GM19025 (cell line): ENCODE measurements at regions not wholly inside any gene's neighbourhood (a gene's known extent, or its start where the extent isn't known, plus 50 kb on each side); places are given as distances from the start of the nearest gene placed in this dataset.
"Not testable (repeated sequence)": the region's sequence is repeated elsewhere in the genome, so short reads cannot be mapped to it uniquely, and the experiment has no call there.

Experiments
- ATAC-seq: cut with Tn5 transposase; IDR thresholded peaks from one replicate; pipeline ENCODE4 v1.9.1; 2021; ENCODE audit warnings: mild to moderate bottlenecking, low read depth, moderate library complexity; ENCODE audit not compliant: unreplicated experiment

DNA sequence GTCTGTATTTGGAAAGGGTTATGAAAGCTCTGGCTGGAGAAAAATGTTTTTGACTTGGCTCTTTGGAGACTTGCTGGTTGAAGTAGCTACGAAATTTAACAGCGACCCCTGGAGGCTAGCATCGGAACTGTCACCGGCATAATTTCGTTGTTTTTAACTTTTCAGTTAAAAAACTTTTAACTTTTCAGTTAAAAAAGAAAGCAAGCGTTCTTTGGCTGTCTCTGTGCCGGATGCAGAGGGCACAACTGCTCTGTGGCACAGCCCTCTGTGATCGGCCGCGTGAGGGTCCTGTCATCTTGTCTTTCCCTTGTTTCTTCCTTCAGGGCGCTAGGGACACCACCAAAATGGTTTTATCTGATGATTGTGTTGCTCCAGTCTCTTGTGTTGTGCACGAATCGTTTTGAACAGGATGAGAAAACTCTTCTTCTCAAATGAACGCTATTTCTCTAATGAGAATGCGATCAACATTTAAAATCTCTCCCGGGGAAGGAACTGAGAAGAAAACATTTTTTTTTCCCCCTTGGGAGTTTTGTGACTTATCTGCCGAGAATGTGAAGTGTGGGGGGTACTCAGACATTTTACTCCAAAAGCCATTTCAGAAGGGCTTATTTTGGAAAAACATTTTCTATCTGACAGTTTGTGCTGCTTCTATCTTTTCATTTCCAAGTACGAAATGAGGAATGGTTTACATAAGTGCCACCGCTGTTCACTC is 57.1 kb downstream of the ADCYAP1 start:
- no peak for ATAC-seq

DNA sequence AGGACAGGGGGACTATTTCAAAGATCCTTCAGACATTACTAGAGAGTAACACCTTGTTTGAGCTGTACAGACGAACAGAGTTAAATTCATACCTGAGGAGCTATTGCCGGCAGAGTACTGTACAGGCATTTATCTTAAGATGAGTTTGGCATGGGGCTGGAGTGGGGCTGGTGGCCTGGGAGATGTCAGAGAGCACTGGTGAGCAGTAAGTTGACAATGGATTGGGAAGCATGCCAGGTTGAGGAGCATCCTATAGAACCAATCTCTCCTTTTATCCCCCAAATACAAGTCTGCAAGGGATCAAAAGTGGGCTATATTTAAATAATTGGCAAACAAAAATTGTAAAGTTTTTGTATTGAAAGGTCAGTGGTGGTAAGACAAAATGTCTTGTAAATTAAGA is 58.6 kb downstream of the ADCYAP1 start:
- no peak for ATAC-seq

DNA sequence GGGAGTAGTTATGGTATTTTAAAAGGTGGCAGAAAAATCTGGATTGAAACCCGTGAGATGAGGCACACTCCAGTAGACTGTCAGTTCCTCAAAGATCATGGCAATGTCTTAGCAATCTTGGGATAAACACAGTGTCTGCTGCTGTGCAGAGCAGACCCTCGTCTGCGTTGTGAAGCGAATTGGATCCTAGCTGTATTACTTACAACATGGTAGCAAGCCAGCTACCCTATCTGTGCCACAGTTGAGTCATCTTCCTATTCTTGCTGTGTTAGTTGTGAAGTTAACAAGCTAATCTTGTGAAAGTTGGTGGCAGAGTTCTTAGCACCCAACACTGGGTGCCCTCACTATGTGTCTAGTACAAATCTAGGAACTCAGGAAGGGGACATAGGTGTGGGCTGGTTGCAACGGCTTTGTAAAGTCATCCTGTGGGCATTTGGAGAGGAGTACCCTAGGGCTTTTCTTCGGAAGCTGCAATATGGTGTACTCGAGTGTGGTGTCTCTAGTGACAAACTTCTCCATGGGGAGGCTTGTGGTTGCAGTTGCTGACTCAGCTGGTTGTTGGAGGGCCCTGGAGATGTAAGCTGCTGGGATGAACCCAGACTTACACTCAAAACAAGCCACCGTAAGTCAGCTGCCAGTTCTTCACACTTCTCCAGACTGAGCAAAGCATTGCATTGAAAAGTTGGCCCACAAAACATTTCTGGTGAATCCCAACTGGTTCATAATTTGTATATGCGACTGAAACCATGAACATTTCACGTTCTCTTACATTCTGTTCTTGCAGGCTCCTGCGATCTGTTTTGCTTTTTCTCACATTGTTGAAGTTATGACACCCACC is 61.5 kb downstream of the ADCYAP1 start:
- no peak for ATAC-seq

DNA sequence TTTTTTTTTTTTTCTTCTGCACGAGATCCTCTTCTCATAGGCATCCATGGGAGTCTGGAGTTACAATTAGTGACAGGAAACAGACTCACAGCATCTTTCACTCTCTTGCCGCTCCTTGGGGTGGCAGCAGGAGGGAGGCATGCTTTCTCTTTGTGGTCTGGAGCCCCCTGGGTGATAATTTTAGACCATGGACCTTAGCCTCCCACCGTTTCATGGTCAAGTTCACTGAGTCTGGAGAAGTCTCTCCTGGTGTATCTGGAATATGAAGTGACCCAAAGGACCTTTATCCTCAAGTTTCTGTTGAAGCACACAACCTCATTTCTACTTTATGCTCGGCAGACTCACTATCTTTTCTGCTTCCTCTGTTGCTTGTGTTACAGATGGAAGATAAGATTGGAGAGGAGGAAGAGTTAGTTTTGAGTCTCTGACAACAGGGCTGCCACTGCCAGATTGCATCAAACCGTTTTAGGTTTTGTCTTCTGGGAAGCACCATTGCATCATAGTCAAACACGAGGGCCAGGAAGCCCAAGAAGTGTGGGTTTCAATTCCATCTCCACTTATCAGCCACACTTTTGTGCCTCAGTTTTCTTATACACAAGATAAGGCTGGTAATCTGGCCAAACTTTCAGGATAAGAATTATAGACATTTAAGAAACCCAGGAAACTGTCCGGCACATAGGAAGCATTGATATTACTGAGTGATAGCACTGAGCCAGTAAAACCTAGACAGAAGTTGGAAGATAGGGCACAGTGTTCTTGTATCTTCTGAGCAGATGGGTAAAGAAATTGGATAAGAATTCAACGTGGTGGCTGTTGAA is 62.3 kb downstream of the ADCYAP1 start:
- no peak for ATAC-seq

DNA sequence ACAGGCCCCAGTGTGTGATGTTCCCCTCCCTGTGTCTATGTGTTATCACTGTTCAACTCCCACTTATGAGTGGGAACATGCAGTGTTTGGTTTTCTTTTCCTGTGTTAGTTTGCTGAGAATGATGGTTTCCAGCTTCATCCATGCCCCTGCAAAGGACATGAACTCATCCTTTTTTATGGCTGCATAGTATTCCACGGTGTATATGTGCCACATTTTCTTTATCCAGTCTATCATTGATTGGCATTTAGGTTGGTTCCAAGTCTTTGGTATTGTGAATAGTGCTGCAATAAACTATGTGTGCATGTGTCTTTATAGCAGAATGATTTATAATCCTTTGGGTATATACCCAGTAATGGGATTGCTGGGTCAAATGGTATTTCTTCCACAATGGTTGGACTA is 64.2 kb downstream of the ADCYAP1 start:
- not testable (repeated sequence) for ATAC-seq

DNA sequence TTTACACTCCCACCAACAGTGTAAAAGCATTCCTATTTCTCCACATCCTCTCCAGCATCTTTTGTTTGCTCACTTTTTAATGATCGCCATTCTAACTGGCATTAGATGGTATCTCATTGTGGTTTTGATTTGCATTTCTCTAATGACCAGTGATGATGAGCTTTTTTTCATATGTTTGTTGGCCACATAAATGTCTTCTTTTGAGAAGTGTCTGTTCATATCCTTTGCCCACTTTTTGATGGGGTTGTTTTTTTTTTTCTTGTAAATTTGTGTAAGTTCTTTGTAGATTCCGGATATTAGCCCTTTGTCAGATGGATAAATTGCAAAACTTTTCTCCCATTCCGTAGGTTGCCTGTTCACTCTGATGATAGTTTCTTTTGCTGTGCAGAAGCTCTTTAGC is 64.6 kb downstream of the ADCYAP1 start:
- ATAC-seq = not testable (repeated sequence)

DNA sequence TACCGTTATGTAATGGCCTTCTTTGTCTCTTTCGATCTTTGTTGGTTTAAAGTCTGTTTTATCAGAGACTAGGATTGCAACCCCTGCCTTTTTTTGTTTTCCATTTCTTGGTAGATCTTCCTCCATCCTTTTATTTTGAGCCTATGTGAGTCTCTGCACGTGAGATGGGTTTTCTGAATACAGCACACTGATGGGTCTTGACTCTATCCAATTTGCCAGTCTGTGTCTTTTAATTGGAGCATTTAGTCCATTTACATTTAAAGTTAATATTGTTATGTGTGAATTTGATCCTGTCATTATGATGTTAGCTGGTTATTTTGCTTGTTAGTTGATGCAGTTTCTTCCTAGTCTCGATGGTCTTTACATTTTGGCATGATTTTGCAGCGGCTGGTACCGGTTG is 69.9 kb downstream of the ADCYAP1 start:
- not testable (repeated sequence) for ATAC-seq

DNA sequence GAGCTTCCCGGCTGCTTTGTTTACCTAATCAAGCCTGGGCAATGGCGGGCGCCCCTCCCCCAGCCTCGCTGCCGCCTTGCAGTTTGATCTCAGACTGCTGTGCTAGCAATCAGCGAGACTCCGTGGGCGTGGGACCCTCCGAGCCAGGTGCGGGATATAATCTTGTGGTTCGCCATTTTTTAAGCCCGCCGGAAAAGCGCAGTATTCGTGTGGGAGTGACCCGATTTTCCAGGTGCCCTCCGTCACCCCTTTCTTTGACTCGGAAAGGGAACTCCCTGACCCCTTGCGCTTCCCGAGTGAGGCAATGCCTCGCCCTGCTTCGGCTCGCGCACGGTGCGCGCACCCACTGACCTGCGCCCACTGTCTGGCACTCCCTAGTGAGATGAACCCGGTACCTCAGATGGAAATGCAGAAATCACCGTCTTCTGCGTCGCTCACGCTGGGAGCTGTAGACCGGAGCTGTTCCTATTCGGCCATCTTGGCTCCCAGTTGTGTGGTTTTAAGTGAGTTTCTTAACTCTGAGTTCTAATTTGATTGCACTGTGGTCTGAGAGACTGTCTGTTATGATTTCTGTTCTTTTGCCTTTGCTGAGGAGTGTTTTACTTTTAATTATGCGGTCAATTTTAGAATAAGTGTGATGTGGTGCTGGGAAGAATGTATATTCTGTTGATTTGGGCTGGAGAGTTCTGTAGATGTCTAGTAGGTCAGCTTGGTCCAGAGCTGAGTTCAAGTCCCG is 71.9 kb downstream of the ADCYAP1 start:
- ATAC-seq = not testable (repeated sequence)

DNA sequence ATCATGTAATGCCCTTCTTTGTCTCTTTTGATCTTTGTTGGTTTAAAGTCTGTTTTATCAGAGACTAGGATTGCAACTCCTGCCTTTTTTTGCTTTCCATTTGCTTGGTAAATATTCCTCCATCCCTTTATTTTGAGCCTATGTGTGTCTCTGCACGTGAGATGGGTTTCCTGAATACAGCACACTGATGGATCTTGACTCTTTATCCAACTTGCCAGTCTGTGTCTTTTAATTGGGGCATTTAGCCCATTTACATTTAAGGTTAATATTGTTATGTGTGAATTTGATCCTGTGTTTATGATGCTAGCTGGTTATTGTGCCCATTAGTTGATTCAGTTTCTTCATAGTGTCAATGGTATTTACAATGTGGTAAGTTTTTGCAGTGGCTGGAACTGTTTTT is 72.7 kb downstream of the ADCYAP1 start:
- not testable (repeated sequence) for ATAC-seq

DNA sequence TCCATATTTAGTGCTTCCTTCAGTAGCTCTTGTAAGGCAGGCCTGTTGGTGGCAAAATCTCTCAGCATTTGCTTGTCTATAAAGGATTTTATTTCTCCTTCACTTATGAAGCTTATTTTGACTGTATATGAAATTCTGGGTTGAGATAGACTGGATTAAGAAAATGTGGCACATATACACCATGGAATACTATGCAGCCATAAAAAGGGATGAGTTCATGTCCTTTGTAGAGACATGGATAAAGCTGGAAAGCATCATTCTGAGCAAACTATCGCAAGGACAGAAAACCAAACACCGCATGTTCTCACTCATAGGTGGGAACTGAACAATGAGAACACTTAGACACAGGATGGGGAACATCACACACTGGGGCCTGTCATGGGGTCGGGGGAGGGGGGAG is 73.1 kb downstream of the ADCYAP1 start:
- not testable (repeated sequence) for ATAC-seq

DNA sequence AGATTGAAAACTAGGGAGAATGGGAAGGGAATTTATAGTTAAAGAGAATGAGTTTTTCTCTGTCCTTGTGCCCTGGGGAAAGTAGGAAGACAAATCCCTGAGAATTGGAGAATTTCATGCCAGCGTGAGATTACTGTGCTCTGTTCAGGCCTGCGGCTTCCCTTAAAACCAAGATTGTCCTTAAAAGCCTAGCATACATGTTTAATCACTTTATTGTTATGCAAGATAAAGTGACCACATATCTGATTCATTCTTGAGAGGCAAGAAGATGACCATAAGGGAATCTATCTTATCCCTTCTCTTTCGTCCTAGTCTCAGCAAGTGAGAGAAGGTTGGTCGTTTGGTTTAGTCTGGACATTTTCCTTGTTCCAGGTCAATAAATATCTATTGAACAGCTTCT is 75.9 kb downstream of the ADCYAP1 start:
- ATAC-seq = no peak

DNA sequence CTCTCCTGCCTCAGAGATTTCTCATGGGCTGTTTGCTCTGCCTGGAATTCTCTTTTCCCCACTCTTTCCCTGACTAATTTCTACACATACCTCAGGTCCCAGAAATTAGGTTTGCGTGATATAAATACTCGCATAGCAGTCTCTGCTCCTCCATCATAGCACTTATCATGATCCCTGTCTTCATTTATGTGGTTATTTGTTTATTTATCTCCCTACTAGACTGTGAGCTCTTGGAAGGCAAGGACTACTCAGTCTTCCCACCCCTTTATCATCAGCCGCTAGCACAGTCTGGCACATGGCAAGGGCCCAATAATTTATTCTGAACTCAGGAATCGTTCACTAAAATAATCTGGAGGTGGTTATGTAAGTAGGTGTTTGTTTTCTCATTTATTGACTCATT is 79.3 kb downstream of the ADCYAP1 start:
- no peak for ATAC-seq

DNA sequence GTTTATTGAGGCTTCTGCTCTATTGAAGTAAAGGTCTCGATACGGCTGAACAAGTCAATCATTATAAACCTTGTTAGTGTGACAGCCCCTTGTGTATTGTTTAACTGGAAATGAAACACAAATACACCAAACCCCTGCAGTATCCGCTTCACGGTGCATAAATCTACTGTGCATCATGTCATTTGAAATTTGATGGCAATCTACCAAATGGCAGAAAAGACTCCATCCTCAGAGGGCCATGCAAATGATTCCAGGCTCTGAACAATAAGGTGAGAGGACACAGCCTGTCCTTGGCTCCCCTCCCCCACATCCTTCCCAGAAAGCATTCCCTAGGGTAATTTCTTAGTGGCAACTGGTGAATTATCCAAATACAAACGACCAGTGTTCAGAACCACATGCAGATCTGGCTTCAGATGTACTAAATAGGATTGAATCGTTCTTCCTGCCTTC is 80.6 kb downstream of the ADCYAP1 start:
- ATAC-seq = no peak

DNA sequence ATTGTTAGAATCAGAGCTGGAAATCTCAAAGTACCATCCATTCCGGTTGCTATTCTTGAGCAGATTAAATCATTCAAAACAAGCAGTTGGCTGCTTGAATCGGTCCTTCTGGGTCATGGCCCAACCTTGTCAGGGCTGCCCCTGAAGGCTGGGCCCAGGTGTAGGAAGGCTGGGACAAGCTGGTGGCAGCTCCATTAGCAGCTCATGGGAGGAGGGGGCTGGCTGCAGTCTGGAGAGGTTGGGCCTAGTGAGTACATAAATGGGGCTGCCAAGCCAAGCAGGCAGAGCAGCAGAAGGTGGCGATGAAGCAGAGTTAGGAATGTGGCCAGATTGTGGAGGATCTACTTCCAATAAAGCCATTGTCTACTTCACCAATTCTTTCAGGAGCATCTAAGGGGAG is 81.4 kb downstream of the ADCYAP1 start:
- ATAC-seq = no peak

DNA sequence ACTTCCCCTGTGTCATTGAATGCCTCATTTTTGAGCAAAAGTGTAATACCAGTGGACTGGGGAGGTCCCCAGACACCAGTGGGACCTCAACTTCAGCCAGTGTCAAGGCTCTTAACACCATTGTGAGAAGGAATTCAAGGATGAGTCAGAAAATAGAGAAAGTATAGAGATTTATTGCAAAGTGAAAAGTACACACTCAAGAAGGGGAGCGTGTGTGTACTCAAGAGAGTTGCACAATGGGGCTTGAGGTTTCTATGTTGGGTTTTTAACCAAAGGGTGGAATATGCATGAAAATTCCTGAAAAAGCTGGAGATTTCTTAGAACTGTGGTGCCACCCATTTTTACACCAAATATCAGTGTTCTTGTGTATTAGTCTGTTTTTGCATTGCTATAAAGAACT is 81.9 kb downstream of the ADCYAP1 start:
- ATAC-seq = no peak

DNA sequence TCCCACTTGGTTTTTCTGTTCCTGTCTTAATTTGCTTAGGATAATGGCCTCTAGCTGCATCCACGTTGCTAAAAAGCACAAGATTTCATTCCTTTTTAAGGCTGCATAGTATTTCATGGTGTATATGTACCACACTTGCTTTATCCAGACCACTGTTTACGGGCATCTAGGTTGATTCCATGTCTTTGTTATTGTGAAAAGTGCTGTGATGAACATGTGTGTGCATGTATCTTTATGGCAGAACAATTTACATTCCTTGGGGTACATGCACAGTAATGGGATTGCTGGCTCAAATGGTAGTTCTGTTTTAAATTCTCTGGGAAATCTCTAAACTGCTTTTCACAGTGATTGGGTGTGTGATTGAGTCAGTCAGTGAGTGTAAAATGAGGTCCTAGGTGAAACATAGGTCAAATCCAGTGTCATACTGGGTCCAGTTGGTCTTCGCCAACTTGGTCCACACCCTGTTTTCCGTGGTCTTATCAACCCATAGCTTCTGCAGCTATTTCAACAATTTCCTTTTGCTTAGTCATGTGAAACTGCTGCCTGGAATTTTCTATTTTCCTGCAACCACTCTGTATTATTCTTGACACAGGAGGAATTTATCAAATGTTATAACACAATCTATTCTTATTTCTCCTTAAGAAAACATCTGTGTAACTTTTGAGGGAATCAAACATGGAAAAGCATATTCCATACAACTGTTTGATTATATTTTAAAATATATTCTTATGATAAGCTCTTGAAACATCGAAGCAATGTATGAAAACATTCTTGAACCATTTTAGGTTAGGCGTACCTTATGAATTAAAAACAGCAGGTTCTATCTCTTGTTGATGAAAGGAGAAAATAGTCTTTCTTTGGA is 82.9 kb downstream of the ADCYAP1 start:
- ATAC-seq = no peak

DNA sequence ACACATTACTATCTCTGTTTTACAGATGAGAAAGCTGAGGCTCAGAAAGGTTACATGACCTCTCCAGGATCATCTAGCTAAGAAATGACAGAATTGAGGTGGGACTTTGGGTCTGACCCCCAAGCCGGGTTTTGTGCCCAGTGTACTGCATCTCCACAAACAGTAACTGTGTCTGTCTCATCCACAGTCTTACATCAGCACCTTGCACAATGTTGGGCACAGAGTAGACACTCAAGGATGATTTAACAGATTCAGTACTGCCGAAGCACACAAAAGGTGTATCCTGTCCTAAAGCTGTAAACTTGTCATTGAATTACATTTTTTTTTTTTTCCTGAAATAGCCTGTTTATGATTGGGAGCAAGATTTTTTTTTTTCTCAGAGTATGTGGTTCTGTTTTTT is 84.8 kb downstream of the ADCYAP1 start:
- ATAC-seq = no peak

DNA sequence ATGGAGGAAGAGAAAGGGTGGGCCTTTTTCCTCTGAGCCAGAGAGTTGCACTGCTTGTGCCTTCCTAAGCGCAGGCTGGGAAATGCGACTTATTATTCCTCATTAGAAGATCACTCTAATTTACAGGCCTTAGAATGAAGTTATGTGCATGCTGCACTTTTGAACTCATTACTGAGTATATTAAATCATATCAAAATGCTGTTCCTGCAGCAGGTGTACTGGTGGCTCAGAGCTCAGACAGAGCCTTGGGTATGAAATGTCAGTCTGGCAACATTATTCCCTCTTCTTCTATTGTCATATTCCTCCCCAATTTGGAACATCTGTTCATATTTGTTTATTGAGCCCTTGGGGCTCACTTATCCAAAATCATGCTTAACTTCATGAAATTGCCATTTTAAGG is 85.5 kb downstream of the ADCYAP1 start:
- no peak for ATAC-seq

DNA sequence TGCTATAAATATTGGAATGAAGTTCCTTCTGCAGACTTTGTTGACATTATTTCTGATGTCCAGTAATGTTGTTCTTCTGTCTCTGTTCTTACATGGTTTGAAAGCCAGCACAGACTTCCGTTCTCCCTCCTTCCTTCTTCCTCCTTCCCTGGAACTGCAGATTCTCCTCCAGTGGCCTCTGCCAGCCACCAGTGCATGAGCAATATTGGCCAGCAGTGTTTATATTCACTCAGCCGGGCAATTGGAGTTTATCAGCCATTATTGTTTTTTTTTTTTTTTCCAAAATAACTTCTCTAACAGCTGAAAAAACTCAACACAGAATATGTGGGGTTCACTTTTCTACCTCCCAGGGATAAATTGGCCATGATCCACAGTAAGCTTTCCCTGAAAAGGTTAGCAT is 86.8 kb downstream of the ADCYAP1 start:
- no peak for ATAC-seq
